Thoracic aorta (tissue), 2 donors: ENCODE measurements at regions not wholly inside any gene's neighbourhood (a gene's known extent, or its start where the extent isn't known, plus 50 kb on each side); places are given as distances from the start of the nearest gene placed in this dataset.
"Not testable (repeated sequence)": the region's sequence is repeated elsewhere in the genome, so short reads cannot be mapped to it uniquely, and the experiment has no call there.

Experiments
- ATAC-seq: fragments of 150-250 bp; one replicate; pipeline ENCODE4 v1.8.0; 2017; ENCODE audit warnings: low read depth; ENCODE audit not compliant: insufficient number of reproducible peaks, low FRiP score
- DNase-seq: peaks from one replicate; pipeline ENCODE4 v3.0.0-alpha.2; 2020; ENCODE audit warnings: low spot score
- H3K27ac ChIP-seq, 2 donors: fragments of 200-600 bp; sonication (generic); 1 replicate in 1 of 2; 2 replicates in 1 of 2; pipeline ENCODE4 v1.5.1; 2016; ENCODE audit warnings: mild to moderate bottlenecking in 2 of 2, moderate library complexity in 2 of 2
- H3K27me3 ChIP-seq: fragments of 200-600 bp; sonication (generic); replicated peaks from 2 replicates; pipeline ENCODE4 v1.6.0; 2016; ENCODE audit warnings: mild to moderate bottlenecking; ENCODE audit not compliant: insufficient read depth
- H3K36me3 ChIP-seq: fragments of 200-600 bp; sonication (generic); one replicate; pipeline ENCODE4 v1.5.1; 2016
- H3K4me1 ChIP-seq, 2 donors: fragments of 200-600 bp; sonication (generic); 1 replicate in 1 of 2; 2 replicates in 1 of 2; pipeline versions ENCODE4 v1.5.1 to v1.6.0; 2016; ENCODE audit warnings: low read depth in 2 of 2, mild to moderate bottlenecking in 1 of 2; ENCODE audit not compliant: control insufficient read depth in 1 of 2
- H3K4me3 ChIP-seq: fragments of 200-600 bp; sonication (generic); 2 replicates; pipeline ENCODE4 v1.5.1; 2016; ENCODE audit warnings: mild to moderate bottlenecking
- H3K9me3 ChIP-seq: fragments of 200-600 bp; sonication (generic); 2 replicates; pipeline ENCODE4 v1.5.1; 2016
- TF ChIP-seq, protein P1 (sequence below): fragments of 200-600 bp; sonication (generic); IDR thresholded peaks from one replicate; pipeline ENCODE4 v1.5.1; 2019; ENCODE audit warnings: antibody characterized with exemption

DNA sequence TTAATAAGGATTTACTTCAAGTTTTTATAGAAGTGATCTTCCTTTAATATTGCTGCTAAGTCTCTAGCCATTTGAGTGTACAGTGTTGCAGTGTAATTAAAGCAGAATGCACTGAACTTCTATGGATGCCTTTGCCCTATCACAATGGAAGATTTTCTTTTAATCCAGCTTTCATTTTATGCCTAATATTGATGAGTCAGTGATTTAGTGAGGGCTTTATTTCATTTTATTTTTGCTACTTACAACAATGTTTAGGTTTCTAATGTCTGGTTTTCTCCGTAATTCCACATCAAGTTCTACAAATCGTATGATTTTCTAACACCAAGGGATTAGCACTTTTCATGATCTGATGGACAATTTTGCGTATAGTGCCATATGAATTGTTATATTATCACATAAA lies 504.1 kb downstream of the PCDH11X start:
- no peak for ATAC-seq
- Histone ChIP-seq H3K9me3 (no peaks in the 10 kb centered on the region), H3K4me3 (no peak overlapping the region), H3K36me3 (no peaks in the 10 kb centered on the region), H3K27ac (no peak overlapping the region), H3K27me3 (no peaks in the 10 kb centered on the region), H3K4me1 (no peaks in the 10 kb centered on the region)
- DNase-seq, result no peak
- TF ChIP-seq, protein P1, sequence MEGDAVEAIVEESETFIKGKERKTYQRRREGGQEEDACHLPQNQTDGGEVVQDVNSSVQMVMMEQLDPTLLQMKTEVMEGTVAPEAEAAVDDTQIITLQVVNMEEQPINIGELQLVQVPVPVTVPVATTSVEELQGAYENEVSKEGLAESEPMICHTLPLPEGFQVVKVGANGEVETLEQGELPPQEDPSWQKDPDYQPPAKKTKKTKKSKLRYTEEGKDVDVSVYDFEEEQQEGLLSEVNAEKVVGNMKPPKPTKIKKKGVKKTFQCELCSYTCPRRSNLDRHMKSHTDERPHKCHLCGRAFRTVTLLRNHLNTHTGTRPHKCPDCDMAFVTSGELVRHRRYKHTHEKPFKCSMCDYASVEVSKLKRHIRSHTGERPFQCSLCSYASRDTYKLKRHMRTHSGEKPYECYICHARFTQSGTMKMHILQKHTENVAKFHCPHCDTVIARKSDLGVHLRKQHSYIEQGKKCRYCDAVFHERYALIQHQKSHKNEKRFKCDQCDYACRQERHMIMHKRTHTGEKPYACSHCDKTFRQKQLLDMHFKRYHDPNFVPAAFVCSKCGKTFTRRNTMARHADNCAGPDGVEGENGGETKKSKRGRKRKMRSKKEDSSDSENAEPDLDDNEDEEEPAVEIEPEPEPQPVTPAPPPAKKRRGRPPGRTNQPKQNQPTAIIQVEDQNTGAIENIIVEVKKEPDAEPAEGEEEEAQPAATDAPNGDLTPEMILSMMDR, result no peak

DNA sequence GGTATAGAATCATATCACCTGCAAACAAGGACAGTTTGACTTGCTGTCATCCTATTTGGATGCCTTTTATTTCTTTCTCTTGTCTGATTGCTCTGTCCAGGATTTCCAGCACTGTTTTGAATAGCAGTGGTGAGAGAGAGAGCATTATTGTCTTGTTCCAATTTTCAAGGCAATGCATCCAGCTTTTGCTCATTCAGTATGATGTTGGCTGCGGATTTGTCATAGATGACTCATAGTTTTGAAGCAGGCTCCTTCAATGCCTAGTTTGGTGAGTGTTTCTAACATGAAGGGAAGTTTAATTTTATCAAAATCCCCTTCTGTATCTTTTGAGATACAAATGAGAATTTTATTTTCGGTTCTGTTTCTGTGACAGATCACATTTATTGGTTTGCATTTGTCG lies 518.9 kb downstream of the PCDH11X start:
- H3K36me3 ChIP-seq, H3K27me3 ChIP-seq, H3K27ac ChIP-seq, DNase-seq, ATAC-seq, H3K9me3 ChIP-seq, H3K4me3 ChIP-seq, H3K4me1 ChIP-seq: not testable (repeated sequence)

DNA sequence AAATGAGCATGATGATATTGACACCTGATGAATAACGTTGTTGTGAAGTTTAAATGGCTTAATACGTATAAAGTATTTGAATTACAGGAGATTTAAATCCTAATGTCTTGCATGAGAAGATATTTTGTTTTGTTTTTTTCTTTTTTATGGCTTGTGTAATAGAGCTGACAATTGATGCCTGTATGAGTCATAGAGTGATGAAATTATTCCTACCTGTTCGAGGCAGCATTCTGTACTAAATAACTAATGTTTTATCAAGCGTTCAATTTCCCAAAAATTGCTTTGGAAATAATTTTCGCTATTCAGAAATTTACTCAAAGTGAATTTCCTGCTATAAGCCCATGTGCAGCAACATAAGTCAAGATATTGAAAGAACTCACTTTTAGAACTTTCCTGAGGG lies 554.0 kb downstream of the PCDH11X start:
- not testable (repeated sequence) for ATAC-seq

DNA sequence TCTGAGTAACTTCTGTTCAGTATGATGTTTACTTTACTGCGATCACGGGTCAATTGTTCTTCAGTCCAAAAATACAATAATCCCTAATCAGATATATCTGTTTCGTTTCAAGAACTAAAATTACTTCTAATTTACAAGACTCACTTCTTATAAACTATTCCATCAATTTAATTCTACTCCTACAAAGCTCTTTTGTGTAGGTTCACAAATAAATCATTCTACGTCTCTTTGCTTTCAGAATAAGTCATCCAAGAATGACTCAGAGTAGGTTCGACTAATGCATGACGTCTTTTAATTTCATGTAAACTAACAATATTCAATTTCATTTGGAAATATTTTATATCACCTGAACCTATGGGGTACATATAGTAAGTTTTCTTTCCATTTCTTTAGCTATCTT lies 571.9 kb downstream of the PCDH11X start:
- H3K4me3 ChIP-seq, H3K36me3 ChIP-seq, H3K4me1 ChIP-seq, H3K27me3 ChIP-seq, DNase-seq, ATAC-seq, H3K9me3 ChIP-seq, H3K27ac ChIP-seq: not testable (repeated sequence)

More for the DNA sequence above, 554.0 kb downstream of the PCDH11X start:
- not testable (repeated sequence) for H3K36me3 ChIP-seq, DNase-seq, H3K4me3 ChIP-seq, H3K27me3 ChIP-seq, H3K4me1 ChIP-seq, H3K27ac ChIP-seq, H3K9me3 ChIP-seq

DNA sequence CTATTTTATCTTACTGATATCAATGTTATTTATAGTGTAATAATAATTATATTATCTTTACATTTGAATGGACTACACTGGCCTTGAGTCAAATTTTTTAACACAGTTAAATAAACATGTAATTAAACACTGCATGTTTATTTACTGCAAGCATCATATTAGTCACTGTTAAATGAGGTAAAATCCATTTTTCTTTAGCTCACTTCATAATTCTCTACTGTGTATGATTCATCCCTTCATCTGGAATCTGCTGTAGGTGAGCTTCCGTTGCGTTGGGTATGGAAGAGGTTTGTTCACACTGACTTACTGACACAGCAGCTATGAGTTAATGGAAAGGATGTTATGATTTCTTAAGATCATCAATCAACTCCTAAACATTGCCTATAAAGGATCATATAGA lies 572.3 kb downstream of the PCDH11X start:
- TF ChIP-seq, protein P1, result no peak
- DNase-seq, result no peak
- H3K9me3 ChIP-seq, result no peaks in the 10 kb centered on the region

More for the DNA sequence above, 572.3 kb downstream of the PCDH11X start:
- Histone ChIP-seq H3K4me1 (no peaks in the 10 kb centered on the region), H3K36me3 (no peaks in the 10 kb centered on the region), H3K4me3 (no peak overlapping the region), H3K27me3 (no peaks in the 10 kb centered on the region), H3K27ac (no peak overlapping the region)
- no peak for ATAC-seq
